ENCODE measurements at regions not wholly inside any gene's neighbourhood (a gene's known extent, or its start where the extent isn't known, plus 50 kb on each side); places are given as distances from the start of the nearest gene placed in this dataset.

DNA sequence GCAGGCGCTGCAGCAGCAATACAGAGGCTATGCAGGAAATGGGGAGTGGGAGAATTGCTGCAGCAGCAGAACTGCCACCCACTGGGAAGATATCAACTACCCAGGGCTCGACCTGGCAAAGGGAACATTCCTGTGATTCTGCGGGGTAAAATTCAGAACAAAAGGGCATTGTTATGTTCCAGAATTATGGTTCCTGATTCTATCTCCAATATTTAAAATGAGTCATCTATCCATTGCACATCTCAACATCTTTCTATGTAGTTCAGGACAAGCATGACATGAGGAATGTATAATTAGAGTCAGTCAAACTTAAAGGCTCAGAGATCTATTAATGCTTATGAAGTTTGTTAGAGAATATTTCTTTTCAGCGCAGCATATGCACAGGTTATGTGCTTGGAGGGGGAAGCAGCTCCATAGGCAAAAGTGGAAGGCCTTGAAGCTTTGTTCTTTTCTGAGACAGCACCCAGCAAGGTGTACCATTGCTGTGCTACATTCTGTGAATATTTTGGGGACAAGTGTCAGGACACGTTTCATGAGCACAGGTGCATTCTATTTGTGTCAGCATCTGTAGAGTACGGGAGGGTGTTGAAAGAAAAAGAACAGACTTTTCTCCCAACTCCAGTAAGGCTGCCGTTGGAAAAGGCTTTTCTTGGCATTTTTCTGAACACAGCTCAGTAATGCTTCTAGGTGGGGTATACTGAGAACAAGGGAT, 395.6 kb upstream of the MPDZ start:
- TF ChIP-seq, protein P1, sequence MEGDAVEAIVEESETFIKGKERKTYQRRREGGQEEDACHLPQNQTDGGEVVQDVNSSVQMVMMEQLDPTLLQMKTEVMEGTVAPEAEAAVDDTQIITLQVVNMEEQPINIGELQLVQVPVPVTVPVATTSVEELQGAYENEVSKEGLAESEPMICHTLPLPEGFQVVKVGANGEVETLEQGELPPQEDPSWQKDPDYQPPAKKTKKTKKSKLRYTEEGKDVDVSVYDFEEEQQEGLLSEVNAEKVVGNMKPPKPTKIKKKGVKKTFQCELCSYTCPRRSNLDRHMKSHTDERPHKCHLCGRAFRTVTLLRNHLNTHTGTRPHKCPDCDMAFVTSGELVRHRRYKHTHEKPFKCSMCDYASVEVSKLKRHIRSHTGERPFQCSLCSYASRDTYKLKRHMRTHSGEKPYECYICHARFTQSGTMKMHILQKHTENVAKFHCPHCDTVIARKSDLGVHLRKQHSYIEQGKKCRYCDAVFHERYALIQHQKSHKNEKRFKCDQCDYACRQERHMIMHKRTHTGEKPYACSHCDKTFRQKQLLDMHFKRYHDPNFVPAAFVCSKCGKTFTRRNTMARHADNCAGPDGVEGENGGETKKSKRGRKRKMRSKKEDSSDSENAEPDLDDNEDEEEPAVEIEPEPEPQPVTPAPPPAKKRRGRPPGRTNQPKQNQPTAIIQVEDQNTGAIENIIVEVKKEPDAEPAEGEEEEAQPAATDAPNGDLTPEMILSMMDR (IDR thresholded peaks at IDR 0.05): no peak
- no peak for TF ChIP-seq POLR2AphosphoS5 (IDR thresholded peaks at IDR 0.05)
- no peak for TF ChIP-seq POLR2A (IDR thresholded peaks at IDR 0.05)

Data from suprapubic skin (tissue), 4 donors.